Suppressor macrophage treated with lipopolysaccharide for 4 hours (primary cell): ENCODE measurements at regions not wholly inside any gene's neighbourhood (a gene's known extent, or its start where the extent isn't known, plus 50 kb on each side); places are given as distances from the start of the nearest gene placed in this dataset.

Experiments used
- DNase-seq: peaks from one replicate; pipeline ENCODE4 v3.0.0-alpha.2; 2020

- no peak for DNase-seq
Observed at GRCh38 chr1:87735750-87736149, 407.1 kb downstream of the LMO4 start.

GRCh38 chr1:87739141-87739540, 410.5 kb downstream of the LMO4 start:
- DNase-seq: no peak

GRCh38 chr1:87739704-87740103, 411.0 kb downstream of the LMO4 start:
- DNase-seq: no peak

GRCh38 chr1:87743256-87743655, 414.6 kb downstream of the LMO4 start:
- DNase-seq: no peak

- DNase-seq: no peak
Observed at GRCh38 chr1:87744056-87744455, 415.4 kb downstream of the LMO4 start.

GRCh38 chr1:87744763-87745162, 416.1 kb downstream of the LMO4 start:
- DNase-seq: no peak

GRCh38 chr1:87753366-87753765, 424.7 kb downstream of the LMO4 start:
- no peak for DNase-seq

GRCh38 chr1:87754139-87754538, 425.5 kb downstream of the LMO4 start:
- DNase-seq: no peak

- no peak for DNase-seq
Observed at GRCh38 chr1:87757676-87758075, 429.0 kb downstream of the LMO4 start.

GRCh38 chr1:87759421-87760087, 430.9 kb downstream of the LMO4 start:
- no peak for DNase-seq

- no peak for DNase-seq
Observed at GRCh38 chr1:87760155-87760554, 431.5 kb downstream of the LMO4 start.

GRCh38 chr1:87760654-87761053, 432.0 kb downstream of the LMO4 start:
- no peak for DNase-seq

GRCh38 chr1:87763483-87763882, 434.8 kb downstream of the LMO4 start:
- DNase-seq: peak; percentile 58

- no peak for DNase-seq
Observed at GRCh38 chr1:87765057-87765680, 436.5 kb downstream of the LMO4 start.

- DNase-seq: peak; percentile 5
Observed at GRCh38 chr1:87765681-87766070, 437.0 kb downstream of the LMO4 start.

- DNase-seq: no peak
Observed at GRCh38 chr1:87766737-87767136, 438.1 kb downstream of the LMO4 start.

GRCh38 chr1:87778896-87779295, 450.2 kb downstream of the LMO4 start:
- no peak for DNase-seq

- DNase-seq: no peak
Observed at GRCh38 chr1:87781554-87781953, 452.9 kb downstream of the LMO4 start.

- DNase-seq: no peak
Observed at GRCh38 chr1:87783315-87783714, 454.6 kb downstream of the LMO4 start.

- DNase-seq: peak; percentile 54
Observed at GRCh38 chr1:87785386-87785785, 456.7 kb downstream of the LMO4 start.

GRCh38 chr1:87786229-87786628, 457.5 kb downstream of the LMO4 start:
- no peak for DNase-seq

- DNase-seq: no peak
Observed at GRCh38 chr1:87786861-87787545, 458.3 kb downstream of the LMO4 start.

- no peak for DNase-seq
Observed at GRCh38 chr1:87787551-87787950, 458.9 kb downstream of the LMO4 start.

GRCh38 chr1:87790756-87791155, 462.1 kb downstream of the LMO4 start:
- no peak for DNase-seq
